Neutrophil (primary cell): ENCODE measurements at regions not wholly inside any gene's neighbourhood (a gene's known extent, or its start where the extent isn't known, plus 50 kb on each side); places are given as distances from the start of the nearest gene placed in this dataset.

Source experiments
- H3K27ac ChIP-seq: fragments of 200-600 bp; sonication (generic); 2 replicates; pipeline ENCODE4 v1.5.1; 2016; ENCODE audit warnings: mild to moderate bottlenecking, moderate library complexity
- H3K27me3 ChIP-seq: fragments of 200-600 bp; sonication (generic); 2 replicates; pipeline ENCODE4 v1.6.0; 2016; ENCODE audit warnings: mild to moderate bottlenecking
- H3K36me3 ChIP-seq: fragments of 200-600 bp; sonication (generic); 2 replicates; pipeline ENCODE4 v1.5.1; 2017
- H3K4me1 ChIP-seq, 2 experiments: fragments of 200-600 bp in 1 of 2; sonication (generic) in 1 of 2; 1 replicate in 1 of 2; 2 replicates in 1 of 2; pipeline versions ENCODE4 v1.5.1 to v1.6.1; 2013 to 2016; ENCODE audit warnings: low read depth in 1 of 2, low read length in 1 of 2, mild to moderate bottlenecking in 1 of 2, moderate library complexity in 1 of 2; ENCODE audit not compliant: control insufficient read depth in 1 of 2, insufficient read depth in 1 of 2
- H3K4me3 ChIP-seq, 2 experiments: fragments of 200-600 bp in 1 of 2; sonication (generic) in 1 of 2; 1 replicate in 1 of 2; 2 replicates in 1 of 2; pipeline ENCODE4 v1.5.1; 2013 to 2016; ENCODE audit warnings: low read depth in 1 of 2, low read length in 1 of 2, mild to moderate bottlenecking in 1 of 2, moderate library complexity in 1 of 2
- H3K9me3 ChIP-seq: fragments of 200-600 bp; sonication (generic); 2 replicates; pipeline ENCODE4 v1.5.1; 2016
- TF ChIP-seq, protein P1 (sequence below): fragments of 200-600 bp; sonication (generic); IDR thresholded peaks from 2 replicates; pipeline ENCODE4 v1.5.1; 2016; ENCODE audit warnings: antibody characterized with exemption

DNA sequence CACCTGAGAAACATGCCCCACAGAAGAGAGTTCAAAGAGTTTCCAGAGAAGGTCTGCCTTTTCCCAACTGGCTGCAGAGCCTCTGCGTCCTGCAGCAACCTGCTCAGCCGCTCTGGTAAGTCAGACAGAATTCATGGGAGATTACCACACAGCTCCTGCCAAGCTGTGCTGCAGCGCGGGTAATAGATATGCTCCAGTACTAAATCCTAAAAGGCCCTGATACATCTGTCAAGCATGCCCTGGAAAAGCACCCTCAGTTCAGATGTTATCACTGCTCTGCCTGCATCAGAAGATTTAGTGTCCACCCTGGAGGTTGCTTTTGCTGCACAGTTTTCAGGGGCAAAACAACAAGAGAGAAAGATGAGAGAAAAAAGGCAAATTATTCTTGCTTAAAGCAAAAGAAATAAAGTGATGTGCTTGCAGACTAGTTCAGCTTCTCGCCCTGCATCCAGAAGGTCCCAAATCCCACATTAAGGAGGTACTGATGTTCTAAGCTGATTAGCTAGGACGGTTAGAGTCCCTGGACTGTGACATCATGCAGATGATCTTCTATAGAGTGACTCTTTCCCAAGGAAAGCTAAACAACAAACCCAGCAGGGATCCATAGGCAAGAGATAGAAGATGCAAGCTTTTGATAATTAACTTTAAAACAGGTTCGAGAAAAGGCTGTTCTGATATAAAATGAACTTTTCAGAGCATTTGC is 488.6 kb downstream of the BCL11A start:
- Histone ChIP-seq H3K9me3 (no peaks in the 10 kb centered on the region), H3K36me3 (no peaks in the 10 kb centered on the region), H3K27ac (no peak overlapping the region), H3K27me3 (no peaks in the 10 kb centered on the region), H3K4me1 (no peaks in the 10 kb centered on the region), H3K4me3 (no peak overlapping the region)
- TF ChIP-seq, protein P1, sequence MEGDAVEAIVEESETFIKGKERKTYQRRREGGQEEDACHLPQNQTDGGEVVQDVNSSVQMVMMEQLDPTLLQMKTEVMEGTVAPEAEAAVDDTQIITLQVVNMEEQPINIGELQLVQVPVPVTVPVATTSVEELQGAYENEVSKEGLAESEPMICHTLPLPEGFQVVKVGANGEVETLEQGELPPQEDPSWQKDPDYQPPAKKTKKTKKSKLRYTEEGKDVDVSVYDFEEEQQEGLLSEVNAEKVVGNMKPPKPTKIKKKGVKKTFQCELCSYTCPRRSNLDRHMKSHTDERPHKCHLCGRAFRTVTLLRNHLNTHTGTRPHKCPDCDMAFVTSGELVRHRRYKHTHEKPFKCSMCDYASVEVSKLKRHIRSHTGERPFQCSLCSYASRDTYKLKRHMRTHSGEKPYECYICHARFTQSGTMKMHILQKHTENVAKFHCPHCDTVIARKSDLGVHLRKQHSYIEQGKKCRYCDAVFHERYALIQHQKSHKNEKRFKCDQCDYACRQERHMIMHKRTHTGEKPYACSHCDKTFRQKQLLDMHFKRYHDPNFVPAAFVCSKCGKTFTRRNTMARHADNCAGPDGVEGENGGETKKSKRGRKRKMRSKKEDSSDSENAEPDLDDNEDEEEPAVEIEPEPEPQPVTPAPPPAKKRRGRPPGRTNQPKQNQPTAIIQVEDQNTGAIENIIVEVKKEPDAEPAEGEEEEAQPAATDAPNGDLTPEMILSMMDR = no peak

- no peaks in the 10 kb centered on the region for H3K27me3 ChIP-seq
- TF ChIP-seq, protein P1 = no peak
- no peak overlapping the region for H3K27ac ChIP-seq
- no peaks in the 10 kb centered on the region for H3K4me1 ChIP-seq
- H3K4me3 ChIP-seq = no peak overlapping the region
- no peaks in the 10 kb centered on the region for H3K36me3 ChIP-seq
- no peaks in the 10 kb centered on the region for H3K9me3 ChIP-seq
Observed at GRCh38 chr2:60058781-60059180, 494.7 kb downstream of the BCL11A start.

DNA sequence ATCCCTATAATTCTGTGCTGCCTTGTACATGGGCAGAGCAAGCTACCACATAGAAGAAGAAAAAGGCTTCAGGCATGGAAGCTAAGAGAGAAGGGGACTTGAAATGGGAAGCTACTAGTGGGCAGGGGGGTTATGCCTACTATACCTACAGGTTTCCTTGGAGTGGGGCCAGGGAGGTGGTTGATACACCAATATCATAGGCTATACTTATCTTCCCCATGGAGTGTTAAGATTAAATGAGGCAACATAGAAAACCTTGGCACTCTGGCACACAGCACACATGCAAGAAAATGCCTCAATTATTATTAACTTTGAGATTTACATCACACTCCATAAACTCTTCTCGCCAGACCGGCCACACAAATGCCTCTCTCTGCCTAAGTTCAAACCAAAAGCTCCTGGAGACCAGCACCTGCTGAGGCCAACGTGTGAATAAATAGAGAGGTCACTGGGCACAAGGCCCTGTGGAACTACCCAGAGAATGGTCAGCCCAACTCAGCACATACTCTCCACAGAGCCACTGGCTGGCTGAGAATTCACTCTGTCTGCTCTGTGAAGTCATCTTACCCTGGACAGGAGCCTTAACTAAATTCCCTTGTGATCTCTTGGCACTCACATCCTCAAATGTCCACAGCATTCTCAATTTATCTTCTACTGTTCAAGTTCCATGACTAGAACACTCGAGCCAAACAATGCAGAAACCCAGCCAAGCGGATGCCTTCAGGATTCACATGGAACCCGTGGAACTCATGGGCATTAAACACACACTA is 498.7 kb downstream of the BCL11A start:
- TF ChIP-seq, protein P1 = no peak
- Histone ChIP-seq H3K4me3 (no peak overlapping the region), H3K9me3 (no peaks in the 10 kb centered on the region), H3K36me3 (no peaks in the 10 kb centered on the region), H3K27me3 (no peaks in the 10 kb centered on the region), H3K4me1 (no peaks in the 10 kb centered on the region), H3K27ac (no peak overlapping the region)

GRCh38 chr2:60053791-60054190 is 499.7 kb downstream of the BCL11A start:
- Histone ChIP-seq H3K36me3 (no peaks in the 10 kb centered on the region), H3K4me1 (no peaks in the 10 kb centered on the region), H3K4me3 (no peak overlapping the region), H3K9me3 (no peaks in the 10 kb centered on the region), H3K27ac (no peak overlapping the region), H3K27me3 (no peaks in the 10 kb centered on the region)
- TF ChIP-seq, protein P1 = no peak

DNA sequence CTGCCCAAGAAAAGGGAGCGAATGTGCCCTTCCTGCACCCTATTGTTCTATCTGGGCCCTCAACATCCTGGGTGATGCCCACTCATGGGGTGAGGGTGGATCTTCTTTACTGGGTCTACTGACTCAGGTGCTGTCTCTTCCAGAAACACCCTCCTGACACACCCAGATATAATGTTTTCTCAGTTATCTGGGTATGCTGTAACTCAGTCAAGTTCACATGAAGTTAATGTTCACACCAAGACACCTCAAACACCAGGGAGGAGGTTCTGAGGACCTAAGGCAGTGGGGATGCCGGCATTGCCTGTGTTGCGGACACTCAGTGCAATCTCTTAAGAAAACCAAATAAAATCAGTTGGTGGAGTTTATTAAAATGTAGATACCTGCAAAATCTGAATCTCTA is 500.9 kb downstream of the BCL11A start:
- no peaks in the 10 kb centered on the region for H3K36me3 ChIP-seq
- H3K4me1 ChIP-seq = no peaks in the 10 kb centered on the region
- H3K4me3 ChIP-seq = no peak overlapping the region
- no peak overlapping the region for H3K27ac ChIP-seq
- no peaks in the 10 kb centered on the region for H3K27me3 ChIP-seq
- TF ChIP-seq, protein P1 = no peak
- no peaks in the 10 kb centered on the region for H3K9me3 ChIP-seq
